H7 (cell line): ENCODE measurements at regions not wholly inside any gene's neighbourhood (a gene's known extent, or its start where the extent isn't known, plus 50 kb on each side); places are given as distances from the start of the nearest gene placed in this dataset.

ENCODE experiments used
- DNase-seq: peaks from one replicate; pipeline ENCODE4 v3.0.0; 2012
- H3K27me3 ChIP-seq: 2 replicates; pipeline ENCODE4 v1.6.0; 2011; ENCODE audit warnings: mild to moderate bottlenecking, low read length; ENCODE audit not compliant: control insufficient read depth, insufficient read depth
- H3K36me3 ChIP-seq: replicated peaks from 2 replicates; pipeline ENCODE4 v1.5.1; 2011; ENCODE audit warnings: low read length; ENCODE audit not compliant: control insufficient read depth, insufficient read depth
- H3K4me3 ChIP-seq: 2 replicates; pipeline ENCODE4 v1.5.1; 2011; ENCODE audit warnings: low read depth, mild to moderate bottlenecking, control low read depth, low read length, moderate library complexity; ENCODE audit not compliant: insufficient read depth

DNA sequence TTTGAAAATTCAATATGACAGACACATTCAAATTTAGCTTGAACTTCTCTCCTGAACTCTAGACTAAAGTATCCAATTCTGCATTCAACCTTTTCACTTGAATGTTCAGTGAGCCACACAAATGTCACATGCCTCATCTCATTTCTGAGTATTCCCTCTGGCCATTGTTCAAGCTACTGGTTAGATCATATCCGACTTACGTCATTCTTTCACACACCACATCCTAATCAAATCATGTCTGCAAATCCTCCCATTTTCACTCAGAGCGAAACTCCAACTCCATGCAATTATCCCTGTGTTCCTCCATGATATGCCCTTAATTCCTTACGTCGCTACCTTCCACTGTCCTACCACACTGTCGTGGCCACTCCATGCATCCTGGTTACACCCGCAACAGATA is 425.1 kb downstream of the CBLN2 start:
- Histone ChIP-seq H3K36me3 (no peaks in the 10 kb centered on the region), H3K4me3 (no peak overlapping the region), H3K27me3 (no peaks in the 10 kb centered on the region)
- DNase-seq, result no peak

GRCh38 chr18:72114801-72115594 is 429.1 kb downstream of the CBLN2 start:
- Histone ChIP-seq H3K4me3 (no peak overlapping the region), H3K27me3 (no peaks in the 10 kb centered on the region), H3K36me3 (no peaks in the 10 kb centered on the region)
- no peak for DNase-seq

GRCh38 chr18:72107647-72108383 is 436.3 kb downstream of the CBLN2 start:
- no peak overlapping the region for H3K4me3 ChIP-seq
- no peaks in the 10 kb centered on the region for H3K36me3 ChIP-seq
- H3K27me3 ChIP-seq, result no peaks in the 10 kb centered on the region
- DNase-seq, result peak; percentile 15

- H3K4me3 ChIP-seq, result no peak overlapping the region
- DNase-seq, result no peak
- H3K36me3 ChIP-seq, result no peaks in the 10 kb centered on the region
- H3K27me3 ChIP-seq, result no peaks in the 10 kb centered on the region
Measured at GRCh38 chr18:72104851-72105250, 439.3 kb downstream of the CBLN2 start.

- Histone ChIP-seq H3K27me3 (no peaks in the 10 kb centered on the region), H3K36me3 (no peaks in the 10 kb centered on the region), H3K4me3 (no peak overlapping the region)
- no peak for DNase-seq
Measured at GRCh38 chr18:72102412-72102811, 441.7 kb downstream of the CBLN2 start.

- no peaks in the 10 kb centered on the region for H3K36me3 ChIP-seq
- DNase-seq, result no peak
- no peaks in the 10 kb centered on the region for H3K27me3 ChIP-seq
- no peak overlapping the region for H3K4me3 ChIP-seq
Measured at GRCh38 chr18:72100465-72101004, 443.6 kb downstream of the CBLN2 start.

- no peaks in the 10 kb centered on the region for H3K27me3 ChIP-seq
- peak; percentile 4 for DNase-seq
- no peaks in the 10 kb centered on the region for H3K36me3 ChIP-seq
- H3K4me3 ChIP-seq, result no peak overlapping the region
Measured at GRCh38 chr18:72091369-72091768, 452.8 kb downstream of the CBLN2 start.

- Histone ChIP-seq H3K36me3 (no peaks in the 10 kb centered on the region), H3K27me3 (no peaks in the 10 kb centered on the region), H3K4me3 (no peak overlapping the region)
- DNase-seq, result no peak
Measured at GRCh38 chr18:72089432-72089831, 454.7 kb downstream of the CBLN2 start.

DNA sequence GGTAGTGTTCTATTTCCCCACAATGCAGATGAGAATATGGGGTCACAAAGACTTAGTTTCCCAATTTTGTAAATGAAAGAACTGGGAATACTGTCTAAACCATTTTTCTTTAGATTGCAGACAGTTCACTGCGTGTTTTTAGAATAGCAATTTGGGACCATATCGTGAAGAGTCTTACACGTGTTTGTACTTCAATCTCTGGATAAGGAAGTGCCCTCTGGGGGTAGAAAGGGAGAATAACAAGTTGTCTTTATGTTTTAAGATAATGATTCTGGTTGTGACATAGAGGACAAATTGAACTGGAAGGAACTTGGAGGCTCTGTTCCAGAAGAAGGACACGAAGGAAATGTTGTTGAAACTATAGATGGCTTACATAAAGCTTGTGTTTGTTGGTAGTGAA is 457.7 kb downstream of the CBLN2 start:
- Histone ChIP-seq H3K4me3 (no peak overlapping the region), H3K27me3 (no peaks in the 10 kb centered on the region), H3K36me3 (no peaks in the 10 kb centered on the region)
- DNase-seq, result no peak

DNA sequence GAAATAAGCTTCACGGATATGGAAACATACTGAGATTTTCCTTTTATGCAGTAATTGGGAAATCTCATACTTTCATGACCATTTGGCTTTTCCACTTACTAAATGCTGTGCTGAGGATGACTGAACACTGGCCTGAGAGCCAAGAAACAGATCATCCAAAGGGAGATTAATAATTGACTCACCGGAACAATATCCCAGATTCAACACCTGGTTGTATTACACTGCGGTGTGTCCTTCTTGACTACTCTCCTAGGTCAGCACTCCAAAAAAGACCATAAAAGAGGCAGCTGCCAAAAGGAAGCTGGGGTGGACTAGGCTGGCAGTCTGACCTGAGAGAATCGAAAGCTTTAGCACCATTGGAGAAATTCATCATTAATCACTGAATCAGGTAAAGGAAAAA is 469.1 kb downstream of the CBLN2 start:
- Histone ChIP-seq H3K36me3 (no peaks in the 10 kb centered on the region), H3K27me3 (no peaks in the 10 kb centered on the region), H3K4me3 (no peak overlapping the region)
- no peak for DNase-seq

GRCh38 chr18:72063001-72063400 is 481.1 kb downstream of the CBLN2 start:
- Histone ChIP-seq H3K27me3 (no peaks in the 10 kb centered on the region), H3K4me3 (no peak overlapping the region), H3K36me3 (no peaks in the 10 kb centered on the region)
- no peak for DNase-seq

GRCh38 chr18:72058851-72059250 is 485.3 kb downstream of the CBLN2 start:
- Histone ChIP-seq H3K27me3 (no peaks in the 10 kb centered on the region), H3K36me3 (no peaks in the 10 kb centered on the region), H3K4me3 (no peak overlapping the region)
- DNase-seq, result no peak

- Histone ChIP-seq H3K36me3 (no peaks in the 10 kb centered on the region), H3K4me3 (no peak overlapping the region), H3K27me3 (no peaks in the 10 kb centered on the region; the same call in 1 of the 2 replicates)
- DNase-seq, result no peak
Measured at GRCh38 chr18:72056171-72056570, 488.0 kb downstream of the CBLN2 start.

GRCh38 chr18:72041313-72042032 is 502.7 kb downstream of the CBLN2 start:
- no peaks in the 10 kb centered on the region for H3K27me3 ChIP-seq
- no peak overlapping the region for H3K4me3 ChIP-seq
- no peaks in the 10 kb centered on the region for H3K36me3 ChIP-seq
- no peak for DNase-seq
